SKM-1 (cell line): ENCODE measurements at regions not wholly inside any gene's neighbourhood (a gene's known extent, or its start where the extent isn't known, plus 50 kb on each side); places are given as distances from the start of the nearest gene placed in this dataset.

Source experiments
- DNase-seq: peaks from one replicate; lab custom pipeline; 2025; ENCODE audit not compliant: unreplicated experiment; lab: John Stamatoyannopoulos, UW

GRCh38 chr2:128523457-128523856 is 204.8 kb upstream of the HS6ST1 start:
- no peak for DNase-seq

GRCh38 chr2:128524183-128524582 is 205.5 kb upstream of the HS6ST1 start:
- no peak for DNase-seq

GRCh38 chr2:128525653-128526052 is 207.0 kb upstream of the HS6ST1 start:
- DNase-seq: no peak

- DNase-seq: no peak
Measured at GRCh38 chr2:128526455-128526976, 207.8 kb upstream of the HS6ST1 start.

- no peak for DNase-seq
Measured at GRCh38 chr2:128528133-128528532, 209.5 kb upstream of the HS6ST1 start.

- DNase-seq: no peak
Measured at GRCh38 chr2:128530025-128530573, 211.4 kb upstream of the HS6ST1 start.

GRCh38 chr2:128531856-128532255 is 213.2 kb upstream of the HS6ST1 start:
- no peak for DNase-seq

GRCh38 chr2:128533101-128533500 is 214.4 kb upstream of the HS6ST1 start:
- no peak for DNase-seq

GRCh38 chr2:128534688-128535392 is 216.2 kb upstream of the HS6ST1 start:
- no peak for DNase-seq

GRCh38 chr2:128535953-128536352 is 217.3 kb upstream of the HS6ST1 start:
- no peak for DNase-seq

GRCh38 chr2:128536925-128537620 is 218.4 kb upstream of the HS6ST1 start:
- DNase-seq: no peak

GRCh38 chr2:128537646-128538045 is 219.0 kb upstream of the HS6ST1 start:
- DNase-seq: no peak

- no peak for DNase-seq
Measured at GRCh38 chr2:128538396-128538795, 219.7 kb upstream of the HS6ST1 start.

GRCh38 chr2:128540670-128541069 is 222.0 kb upstream of the HS6ST1 start:
- DNase-seq: no peak

- DNase-seq: no peak
Measured at GRCh38 chr2:128541448-128541847, 222.8 kb upstream of the HS6ST1 start.

GRCh38 chr2:128543036-128543435 is 224.4 kb upstream of the HS6ST1 start:
- DNase-seq: no peak

GRCh38 chr2:128543646-128544045 is 225.0 kb upstream of the HS6ST1 start:
- no peak for DNase-seq

GRCh38 chr2:128544321-128545037 is 225.8 kb upstream of the HS6ST1 start:
- no peak for DNase-seq

GRCh38 chr2:128545085-128545484 is 226.4 kb upstream of the HS6ST1 start:
- DNase-seq: no peak

- no peak for DNase-seq
Measured at GRCh38 chr2:128545829-128546228, 227.2 kb upstream of the HS6ST1 start.

GRCh38 chr2:128547667-128548066 is 229.0 kb upstream of the HS6ST1 start:
- DNase-seq: no peak
